ENCODE measurements at regions not wholly inside any gene's neighbourhood (a gene's known extent, or its start where the extent isn't known, plus 50 kb on each side); places are given as distances from the start of the nearest gene placed in this dataset.
"Not testable (repeated sequence)": the region's sequence is repeated elsewhere in the genome, so short reads cannot be mapped to it uniquely, and the experiment has no call there.

GRCh38 chr5:159593518-159594073, 263.3 kb upstream of the IL12B start:
- 14 to 95% methylated on average over 1 of the region's 1 CpG for WGBS, 2 donors (ENCODE audit: low coverage in 1 of 2)

DNA sequence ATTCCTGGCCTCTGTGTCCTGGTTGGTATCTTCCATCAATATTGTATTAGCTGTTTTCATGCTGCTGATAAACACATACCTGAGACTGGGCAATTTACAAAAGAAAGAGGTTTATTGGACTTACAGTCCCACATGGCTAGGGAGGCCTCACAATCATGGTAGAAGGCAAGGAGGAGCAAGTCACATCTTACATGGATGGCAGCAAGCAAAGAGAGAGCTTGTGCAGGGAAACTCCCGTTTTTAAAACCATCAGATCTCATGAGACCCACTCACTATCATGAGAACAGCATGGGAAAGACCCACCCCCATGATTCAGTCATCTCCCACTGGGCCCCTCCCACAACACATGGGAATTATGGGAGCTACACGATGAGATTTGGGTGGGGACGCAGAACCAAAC, 265.3 kb upstream of the IL12B start:
- ATAC-seq, H3K36me3 ChIP-seq, H3K4me3 ChIP-seq, H3K27me3 ChIP-seq, H3K27ac ChIP-seq, H3K4me1 ChIP-seq: not testable (repeated sequence)
- WGBS, 2 donors (ENCODE audit: low coverage in 1 of 2), result 86 to 93% methylated on average over 2 of the region's 3 CpGs
- H3K9me3 ChIP-seq, result peaks cover 0 to 21% (median 0%) of the 10 kb centered on the region in 3 donors

More at GRCh38 chr5:159593518-159594073, 263.3 kb upstream of the IL12B start:
- TF ChIP-seq POLR2AphosphoS5 (IDR thresholded peaks at IDR 0.05), result no peak
- TF ChIP-seq EP300 (IDR thresholded peaks at IDR 0.05), result no peak
- TF ChIP-seq CTCF (IDR thresholded peaks at IDR 0.05), result no peak
- no peak for TF ChIP-seq POLR2A (IDR thresholded peaks at IDR 0.05)
- Histone ChIP-seq H3K36me3 (no peaks in the 10 kb centered on the region), H3K4me1 (no peaks in the 10 kb centered on the region), H3K27me3 (no peaks in the 10 kb centered on the region), H3K27ac (no peak overlapping the region), H3K9me3 (peaks cover 0 to 11% (median 0%) of the 10 kb centered on the region in 3 donors), H3K4me3 (no peak overlapping the region)
- ATAC-seq, result no peak

- WGBS, 2 donors (ENCODE audit: low coverage in 1 of 2), result 57 to 60% methylated on average over 1 of the region's 1 CpG
- TF ChIP-seq CTCF (IDR thresholded peaks at IDR 0.05) (no peak), EP300 (IDR thresholded peaks at IDR 0.05) (no peak), POLR2A (IDR thresholded peaks at IDR 0.05) (no peak), POLR2AphosphoS5 (IDR thresholded peaks at IDR 0.05) (no peak)
- H3K36me3 ChIP-seq, result no peaks in the 10 kb centered on the region
- ATAC-seq, result no peak
- H3K9me3 ChIP-seq, result peaks cover 0 to 26% (median 0%) of the 10 kb centered on the region in 3 donors
- H3K4me3 ChIP-seq, result no peak overlapping the region
- H3K27ac ChIP-seq, result no peak overlapping the region
- no peaks in the 10 kb centered on the region for H3K4me1 ChIP-seq
- H3K27me3 ChIP-seq, result no peaks in the 10 kb centered on the region
Observed at GRCh38 chr5:159601216-159601615, 270.9 kb upstream of the IL12B start.

DNA sequence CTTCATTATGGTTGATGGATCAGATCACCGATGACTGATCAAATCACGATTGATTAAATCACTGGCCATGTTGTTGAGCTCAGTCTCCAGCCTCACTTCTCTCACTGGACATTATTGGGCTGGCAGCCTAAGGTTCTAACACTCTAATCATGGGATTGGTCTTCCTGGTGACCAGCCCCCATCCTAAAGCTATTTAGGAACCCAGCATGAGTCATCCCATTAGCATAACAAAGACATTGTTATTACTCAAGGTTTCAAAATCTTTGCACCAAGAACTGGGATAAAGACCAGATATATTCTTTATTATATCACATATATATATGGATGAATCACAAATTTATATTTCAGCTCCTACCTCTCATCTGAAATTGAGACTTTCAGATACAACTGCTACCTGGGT, 272.1 kb upstream of the IL12B start:
- Histone ChIP-seq H3K27me3 (no peaks in the 10 kb centered on the region), H3K4me3 (no peak overlapping the region), H3K9me3 (peaks cover 0 to 26% (median 0%) of the 10 kb centered on the region in 3 donors), H3K4me1 (no peaks in the 10 kb centered on the region), H3K27ac (no peak overlapping the region), H3K36me3 (no peaks in the 10 kb centered on the region)
- no peak for ATAC-seq
- TF ChIP-seq EP300 (IDR thresholded peaks at IDR 0.05) (no peak), POLR2A (IDR thresholded peaks at IDR 0.05) (no peak), CTCF (IDR thresholded peaks at IDR 0.05) (no peak), POLR2AphosphoS5 (IDR thresholded peaks at IDR 0.05) (no peak)
- WGBS, 2 donors (ENCODE audit: low coverage in 1 of 2), result 86 to 100% methylated on average over 2 of the region's 2 CpGs

GRCh38 chr5:159605585-159605984, 275.3 kb upstream of the IL12B start:
- no peak overlapping the region for H3K27ac ChIP-seq
- 60 to 65% methylated on average over 2 of the region's 3 CpGs for WGBS, 2 donors (ENCODE audit: low coverage in 1 of 2)
- H3K9me3 ChIP-seq, result peaks cover 0 to 22% (median 0%) of the 10 kb centered on the region in 3 donors
- TF ChIP-seq EP300 (IDR thresholded peaks at IDR 0.05) (no peak), POLR2A (IDR thresholded peaks at IDR 0.05) (no peak)
- ATAC-seq, result no peak
- H3K4me1 ChIP-seq, result no peaks in the 10 kb centered on the region
- H3K36me3 ChIP-seq, result no peaks in the 10 kb centered on the region
- H3K27me3 ChIP-seq, result no peaks in the 10 kb centered on the region
- H3K4me3 ChIP-seq, result no peak overlapping the region

GRCh38 chr5:159609359-159609758, 279.1 kb upstream of the IL12B start:
- peaks cover 0 to 6% (median 0%) of the 10 kb centered on the region in 3 donors for H3K9me3 ChIP-seq
- no peak overlapping the region for H3K4me3 ChIP-seq
- 74 to 95% methylated on average over 3 to 4 of the region's 4 CpGs for WGBS, 2 donors (ENCODE audit: low coverage in 1 of 2)
- ATAC-seq, result no peak
- no peaks in the 10 kb centered on the region for H3K36me3 ChIP-seq
- H3K27ac ChIP-seq, result no peak overlapping the region
- no peaks in the 10 kb centered on the region for H3K4me1 ChIP-seq
- no peak for TF ChIP-seq EP300 (IDR thresholded peaks at IDR 0.05)
- no peak for TF ChIP-seq POLR2A (IDR thresholded peaks at IDR 0.05)
- no peak for TF ChIP-seq POLR2AphosphoS5 (IDR thresholded peaks at IDR 0.05)
- no peak for TF ChIP-seq CTCF (IDR thresholded peaks at IDR 0.05)
- no peaks in the 10 kb centered on the region for H3K27me3 ChIP-seq

All from gastroesophageal sphincter (tissue), 4 donors.